ENCODE measurements at regions not wholly inside any gene's neighbourhood (a gene's known extent, or its start where the extent isn't known, plus 50 kb on each side); places are given as distances from the start of the nearest gene placed in this dataset.
"Not testable (repeated sequence)": the region's sequence is repeated elsewhere in the genome, so short reads cannot be mapped to it uniquely, and the experiment has no call there.

GRCh38 chr12:65733643-65734042 lies 90.6 kb upstream of the HMGA2 start:
- TF ChIP-seq CTCF, POLR2AphosphoS5, EP300 (IDR thresholded peaks at IDR 0.05): not testable (repeated sequence)

All from sigmoid colon (tissue), 4 donors.